IMR-90 (cell line): ENCODE measurements at regions not wholly inside any gene's neighbourhood (a gene's known extent, or its start where the extent isn't known, plus 50 kb on each side); places are given as distances from the start of the nearest gene placed in this dataset.

ENCODE experiments used
- ATAC-seq: fragments of 200-7000 bp; cut with Tn5 transposase; 2 replicates; pipeline ENCODE4 v1.9.1; 2020; ENCODE audit warnings: low read depth, mild to moderate bottlenecking, moderate library complexity
- BruUV-seq: library from RNA; stranded (reverse); fragments of 400-500 nt; replicated peaks from 2 replicates; lab custom pipeline; 2021; lab: Mats Ljungman, UMichigan
- CTCF ChIA-PET: fragments of 300-600 bp; formaldehyde crosslinking; extraction: SDS; loops from one replicate; lab custom pipeline; 2021; ENCODE audit warnings: antibody characterized with exemption; lab: Yijun Ruan, JAX
- POLR2A ChIA-PET: fragments of 300-600 bp; sonication (Branson Sonifier 250); formaldehyde crosslinking; loops from one replicate; lab custom pipeline; 2022; ENCODE audit warnings: antibody characterized with exemption; ENCODE audit not compliant: unreplicated experiment; lab: Charles Lee
- DNase-seq: peaks from one replicate; pipeline ENCODE4 v3.0.0; 2013
- H2AFZ ChIP-seq: replicated peaks from 2 replicates; pipeline ENCODE3; 2013; ENCODE audit warnings: low read length, mild to moderate bottlenecking; ENCODE audit not compliant: poor library complexity
- H2AK5ac ChIP-seq: 2 replicates; pipeline ENCODE4 v1.6.1; 2013; ENCODE audit warnings: low read depth, low read length, inconsistent platforms
- H2AK9ac ChIP-seq: replicated peaks from 2 replicates; pipeline ENCODE3; 2013; ENCODE audit warnings: mild to moderate bottlenecking, low read depth, low read length, moderate library complexity; ENCODE audit not compliant: poor library complexity
- H2BK120ac ChIP-seq: 2 replicates; pipeline ENCODE4 v1.6.1; 2013; ENCODE audit warnings: low read depth, low read length, inconsistent platforms
- H2BK15ac ChIP-seq: 3 replicates; pipeline ENCODE4 v1.6.1; 2013; ENCODE audit warnings: low read depth, low read length, inconsistent platforms
- H2BK20ac ChIP-seq: 2 replicates; pipeline ENCODE4 v1.6.1; 2013; ENCODE audit warnings: low read depth, mild to moderate bottlenecking, inconsistent platforms, low read length, moderate library complexity
- H2BK5ac ChIP-seq: 2 replicates; pipeline ENCODE4 v1.6.1; 2013; ENCODE audit warnings: mild to moderate bottlenecking, low read depth, low read length, inconsistent platforms; ENCODE audit not compliant: poor library complexity, severe bottlenecking
- H3K14ac ChIP-seq: replicated peaks from 2 replicates; pipeline ENCODE4 v1.6.1; 2013; ENCODE audit warnings: low read depth, low read length, inconsistent platforms
- H3K18ac ChIP-seq: 2 replicates; pipeline ENCODE4 v1.6.1; 2013; ENCODE audit warnings: low read depth, low read length, control low read depth
- H3K23ac ChIP-seq: 2 replicates; pipeline ENCODE4 v1.6.1; 2013; ENCODE audit warnings: low read depth, low read length, inconsistent platforms
- H3K27ac ChIP-seq: 2 replicates; pipeline ENCODE4 v1.5.1; 2013; ENCODE audit warnings: mild to moderate bottlenecking, control low read depth, low read length; ENCODE audit not compliant: insufficient read depth
- H3K27me3 ChIP-seq: 2 replicates; pipeline ENCODE4 v1.6.1; 2013; ENCODE audit warnings: low read length; ENCODE audit not compliant: control insufficient read depth, insufficient read depth
- H3K36me3 ChIP-seq: 2 replicates; pipeline ENCODE4 v1.6.1; 2013; ENCODE audit warnings: low read length, mixed read lengths; ENCODE audit not compliant: control insufficient read depth, insufficient read depth
- H3K4ac ChIP-seq: 2 replicates; pipeline ENCODE4 v1.6.1; 2013; ENCODE audit warnings: low read depth, low read length, inconsistent platforms
- H3K4me1 ChIP-seq: 2 replicates; pipeline ENCODE4 v1.6.1; 2013; ENCODE audit warnings: low read length, mixed read lengths; ENCODE audit not compliant: control insufficient read depth, insufficient read depth
- H3K4me2 ChIP-seq: 2 replicates; pipeline ENCODE4 v1.6.1; 2013; ENCODE audit warnings: low read depth, mild to moderate bottlenecking, control low read depth, low read length, moderate library complexity
- H3K4me3 ChIP-seq: 2 replicates; pipeline ENCODE4 v1.5.1; 2013; ENCODE audit warnings: low read depth, mild to moderate bottlenecking, control low read depth, low read length, moderate library complexity; ENCODE audit not compliant: insufficient read depth
- H3K56ac ChIP-seq: 2 replicates; pipeline ENCODE4 v1.6.1; 2013; ENCODE audit warnings: low read length, inconsistent platforms; ENCODE audit not compliant: insufficient read depth; ENCODE audit errors: extremely low read depth
- H3K79me1 ChIP-seq, 2 experiments: 2 replicates each; pipeline ENCODE4 v1.6.1; 2013; ENCODE audit warnings: low read length in 2 of 2, inconsistent platforms in 1 of 2, low read depth in 1 of 2
- H3K9ac ChIP-seq: 2 replicates; pipeline ENCODE4 v1.6.1; 2013; ENCODE audit warnings: low read depth, low read length, control low read depth
- H3K9me1 ChIP-seq: 2 replicates; pipeline ENCODE4 v1.6.1; 2013; ENCODE audit warnings: low read length, inconsistent platforms; ENCODE audit not compliant: insufficient read depth
- H3K9me3 ChIP-seq: 2 replicates; pipeline ENCODE4 v1.6.1; 2013; ENCODE audit warnings: low read length; ENCODE audit not compliant: control insufficient read depth, insufficient read depth
- H4K20me1 ChIP-seq: 2 replicates; pipeline ENCODE4 v1.6.1; 2013; ENCODE audit warnings: low read length, inconsistent platforms; ENCODE audit not compliant: insufficient read depth
- H4K5ac ChIP-seq: 2 replicates; pipeline ENCODE4 v1.6.1; 2013; ENCODE audit warnings: mild to moderate bottlenecking, low read depth, low read length, control low read depth
- H4K8ac ChIP-seq, 2 experiments: 2 replicates each; pipeline ENCODE4 v1.6.1; 2013; ENCODE audit warnings: low read depth in 2 of 2, low read length in 2 of 2, control low read depth in 1 of 2, inconsistent platforms in 1 of 2
- H4K91ac ChIP-seq: 2 replicates; pipeline ENCODE4 v1.6.1; 2013; ENCODE audit warnings: low read depth, low read length, inconsistent platforms; ENCODE audit not compliant: insufficient read depth
- CTCF ChIP-seq: conservative IDR thresholded peaks from 2 replicates; pipeline ENCODE4 v1.5.1; 2012; ENCODE audit warnings: mild to moderate bottlenecking, low read depth, low read length, improper control_type of control experiment
- ELK1 ChIP-seq: fragments of 150-350 bp; IDR thresholded peaks from 2 replicates; pipeline ENCODE4 v1.6.1; 2016; ENCODE audit warnings: low read depth, mild to moderate bottlenecking, low read length, moderate library complexity, borderline replicate concordance
- RAD21 ChIP-seq: IDR thresholded peaks from 2 replicates; pipeline ENCODE4 v1.6.1; 2012; ENCODE audit warnings: low read length, improper control_type of control experiment
- RCOR1 ChIP-seq: IDR thresholded peaks from 2 replicates; pipeline ENCODE4 v1.6.1; 2012; ENCODE audit warnings: mild to moderate bottlenecking, low read length, improper control_type of control experiment; ENCODE audit not compliant: insufficient replicate concordance
- WGBS, 2 experiments: methylation state at CpG; one replicate each; pipeline versions ENCODE4 v1.1.5 to v1.1.7; 2013; ENCODE audit warnings: missing lambda C conversion rate in 2 of 2; ENCODE audit not compliant: insufficient read length in 1 of 2; ENCODE audit errors: extremely low coverage in 2 of 2; 5-methylcytosine and 5-hydroxymethylcytosine counted together
- dilution Hi-C: fragments of 300-500 bp; cut with HindIII; formaldehyde crosslinking; loops from one replicate; pipeline ENCODE4 v1.14.3; 2018; ENCODE audit warnings: low sequenced_read_pairs; ENCODE audit not compliant: unreplicated experiment
- in situ Hi-C: fragments of 300-500 bp; cut with MboI; formaldehyde crosslinking; loops from 3 replicates; pipeline ENCODE4 v1.14.3; 2019; ENCODE audit warnings: low sequenced_read_pairs, inconsistent platforms, mixed read lengths
- intact Hi-C: fragments of 100-400 bp; cut with micrococcal nuclease; formaldehyde crosslinking; loops from 2 replicates; pipeline ENCODE4 v1.10.0; 2022

GRCh38 chr10:21057436-21057835 lies 160.3 kb upstream of the NEBL start:
- Histone ChIP-seq H3K4ac (no peak overlapping the region), H3K36me3 (no peaks in the 10 kb centered on the region), H3K18ac (no peak overlapping the region), H2BK5ac (no peak overlapping the region), H2AK9ac (no peak overlapping the region), H3K9me1 (no peaks in the 10 kb centered on the region), H2BK120ac (no peak overlapping the region), H3K9ac (no peak overlapping the region), H3K4me1 (no peaks in the 10 kb centered on the region), H2BK15ac (no peak overlapping the region), H3K4me3 (no peak overlapping the region), H4K8ac (no peak overlapping the region), H3K14ac (no peak overlapping the region), H3K9me3 (peaks cover 2% of the 10 kb centered on the region; the same call in 1 of the 2 replicates), H3K27ac (no peak overlapping the region), H3K23ac (no peak overlapping the region), H2BK20ac (no peak overlapping the region), H3K27me3 (no peaks in the 10 kb centered on the region), H4K20me1 (no peaks in the 10 kb centered on the region), H3K4me2 (no peak overlapping the region), H2AK5ac (no peak overlapping the region), H4K91ac (no peak overlapping the region), H4K5ac (no peak overlapping the region), H3K56ac (no peak overlapping the region), H2AFZ (no peak overlapping the region), H3K79me1 (no peaks in the 10 kb centered on the region)
- dilution Hi-C loops (no loop called here), intact Hi-C loops (no loop called here), in situ Hi-C loops (no loop called here)
- TF ChIP-seq ELK1: no peak
- no peak for TF ChIP-seq RCOR1
- no peak for TF ChIP-seq CTCF
- TF ChIP-seq RAD21: no peak
- POLR2A ChIA-PET: no interaction called here
- DNase-seq (no peak), ATAC-seq (no peak)
- WGBS, 2 experiments: no CpG with 5 or more reads among the region's 8 CpGs
- BruUV-seq: no TSS peak
- CTCF ChIA-PET: interaction anchor here (0.7 kb wide), 1 partner anchor 22 kb away, joined by 3 read pairs; no protein-coding TSS in a partner anchor
